ENCODE measurements at regions not wholly inside any gene's neighbourhood (a gene's known extent, or its start where the extent isn't known, plus 50 kb on each side); places are given as distances from the start of the nearest gene placed in this dataset.

DNA sequence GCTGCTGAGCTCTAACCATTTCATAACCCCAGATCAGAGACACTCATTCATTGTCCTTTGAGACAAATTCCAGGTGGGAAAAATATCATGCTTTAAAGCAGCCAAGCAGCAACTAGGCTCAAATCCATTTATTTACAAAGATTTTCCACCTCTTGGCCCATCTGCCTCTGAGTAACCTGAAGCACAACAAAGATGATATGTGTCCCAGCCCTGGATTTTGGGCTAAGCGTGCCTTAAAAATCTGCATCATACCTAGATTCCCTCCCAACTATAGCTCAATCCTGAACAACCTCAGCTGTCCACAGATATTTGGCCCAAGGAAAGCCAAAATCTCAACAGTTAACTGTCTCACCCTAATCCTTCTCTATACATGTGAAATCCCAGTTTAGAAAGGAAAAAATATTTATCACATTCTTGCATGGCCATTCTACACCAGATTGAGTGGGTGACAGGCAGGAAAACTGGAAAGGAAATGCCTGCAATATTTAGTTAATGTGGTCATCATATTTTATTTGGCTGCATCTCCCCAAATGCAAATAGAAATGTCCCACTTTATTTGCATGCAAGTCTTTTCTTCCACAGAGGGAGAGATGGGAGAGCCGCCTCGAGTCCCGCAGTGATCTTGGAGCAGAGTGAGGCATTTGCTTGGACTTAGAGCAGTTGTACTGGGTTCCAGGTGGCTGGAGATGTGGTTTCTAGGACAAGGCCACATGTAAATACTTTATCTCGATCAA lies 146.4 kb upstream of the EOLA2 start:
- in situ Hi-C loops (cut with MboI; ENCODE audit: low sequenced_read_pairs in 4 of 4) = no loop called here
- TF ChIP-seq POLR2A (IDR thresholded peaks at IDR 0.05) = no peak
- no peak for TF ChIP-seq CTCF (IDR thresholded peaks at IDR 0.05 in 4 of 5, conservative IDR thresholded peaks at IDR 0.05 in 1 of 5)
- DNase-seq (no peak), ATAC-seq (no peak)
- no peaks in the 10 kb centered on the region for H3K9me3 ChIP-seq
- H3K4me1 ChIP-seq = no peaks in the 10 kb centered on the region
- H3K27me3 ChIP-seq = no peaks in the 10 kb centered on the region
- H3K4me3 ChIP-seq = no peak overlapping the region
- no peak overlapping the region for H3K27ac ChIP-seq
- H3K36me3 ChIP-seq = no peaks in the 10 kb centered on the region
- intact Hi-C loops (cut with DNase I; ENCODE audit: low total_unique reads) = loop anchor here (10.0 kb wide), 1 partner anchor 120 kb away; no protein-coding TSS in a partner anchor

- Histone ChIP-seq H3K27me3 (no peaks in the 10 kb centered on the region), H3K9me3 (no peaks in the 10 kb centered on the region), H3K4me1 (no peaks in the 10 kb centered on the region), H3K27ac (no peak overlapping the region), H3K4me3 (no peak overlapping the region), H3K36me3 (no peaks in the 10 kb centered on the region)
- DNase-seq (no peak), ATAC-seq (no peak)
- in situ Hi-C loops (cut with MboI; ENCODE audit: low sequenced_read_pairs in 4 of 4) = no loop called here
- no peak for TF ChIP-seq CTCF (IDR thresholded peaks at IDR 0.05 in 4 of 5, conservative IDR thresholded peaks at IDR 0.05 in 1 of 5)
- no peak for TF ChIP-seq POLR2A (IDR thresholded peaks at IDR 0.05)
- intact Hi-C loops (cut with DNase I; ENCODE audit: low total_unique reads) = loop anchor here (10.0 kb wide), 1 partner anchor 121 kb away; no protein-coding TSS in a partner anchor
Measured at GRCh38 chrX:150085881-150086280, 147.6 kb upstream of the EOLA2 start.

DNA sequence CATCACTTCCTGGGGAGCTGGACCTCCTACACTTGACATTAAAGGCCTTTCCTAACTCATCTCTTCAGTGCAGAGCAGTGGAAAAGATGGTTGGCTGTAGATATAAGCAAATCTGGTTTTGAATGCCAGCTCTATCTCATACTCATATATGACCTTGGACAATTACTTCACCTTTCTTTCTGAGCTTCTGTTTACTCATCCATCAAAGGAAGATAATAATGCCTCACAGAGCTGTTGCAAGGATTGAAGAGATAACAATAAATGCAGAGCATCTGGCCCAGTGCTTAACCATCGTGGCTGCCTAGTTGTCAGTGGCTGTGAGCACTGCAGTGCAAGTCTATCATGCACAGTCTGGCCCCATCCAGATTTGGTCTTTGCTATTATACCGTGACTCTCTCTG lies 148.1 kb upstream of the EOLA2 start:
- H3K27ac ChIP-seq = no peak overlapping the region
- no peak overlapping the region for H3K4me3 ChIP-seq
- in situ Hi-C loops (cut with MboI; ENCODE audit: low sequenced_read_pairs in 4 of 4) (no loop called here), intact Hi-C loops (cut with DNase I; ENCODE audit: low total_unique reads) (loop anchor here (10.0 kb wide), 1 partner anchor 122 kb away; no protein-coding TSS in a partner anchor)
- no peak for TF ChIP-seq POLR2A (IDR thresholded peaks at IDR 0.05)
- TF ChIP-seq CTCF (IDR thresholded peaks at IDR 0.05 in 4 of 5, conservative IDR thresholded peaks at IDR 0.05 in 1 of 5) = no peak
- no peak for ATAC-seq
- H3K27me3 ChIP-seq = no peaks in the 10 kb centered on the region
- no peaks in the 10 kb centered on the region for H3K4me1 ChIP-seq
- no peaks in the 10 kb centered on the region for H3K9me3 ChIP-seq
- no peaks in the 10 kb centered on the region for H3K36me3 ChIP-seq
- DNase-seq = no peak

GRCh38 chrX:150087612-150088011 lies 149.3 kb upstream of the EOLA2 start:
- intact Hi-C loops (cut with DNase I; ENCODE audit: low total_unique reads) (loop anchor here (2.0 to 10.0 kb wide), 2 partner anchors 25 to 123 kb away; no protein-coding TSS in a partner anchor), in situ Hi-C loops (cut with MboI; ENCODE audit: low sequenced_read_pairs in 4 of 4) (no loop called here)
- Histone ChIP-seq H3K9me3 (no peaks in the 10 kb centered on the region), H3K36me3 (no peaks in the 10 kb centered on the region), H3K27ac (peak overlapping the region; percentile 76 to 84 (median 78)), H3K4me3 (no peak overlapping the region), H3K4me1 (no peaks in the 10 kb centered on the region), H3K27me3 (no peaks in the 10 kb centered on the region)
- TF ChIP-seq CTCF (IDR thresholded peaks at IDR 0.05 in 4 of 5, conservative IDR thresholded peaks at IDR 0.05 in 1 of 5) = no peak
- TF ChIP-seq POLR2A (IDR thresholded peaks at IDR 0.05) = no peak
- peak in 1 of 2 donors; percentile 66 for ATAC-seq
- no peak for DNase-seq

All from gastrocnemius medialis (tissue), 4 donors.